ENCODE measurements at regions not wholly inside any gene's neighbourhood (a gene's known extent, or its start where the extent isn't known, plus 50 kb on each side); places are given as distances from the start of the nearest gene placed in this dataset.

DNA sequence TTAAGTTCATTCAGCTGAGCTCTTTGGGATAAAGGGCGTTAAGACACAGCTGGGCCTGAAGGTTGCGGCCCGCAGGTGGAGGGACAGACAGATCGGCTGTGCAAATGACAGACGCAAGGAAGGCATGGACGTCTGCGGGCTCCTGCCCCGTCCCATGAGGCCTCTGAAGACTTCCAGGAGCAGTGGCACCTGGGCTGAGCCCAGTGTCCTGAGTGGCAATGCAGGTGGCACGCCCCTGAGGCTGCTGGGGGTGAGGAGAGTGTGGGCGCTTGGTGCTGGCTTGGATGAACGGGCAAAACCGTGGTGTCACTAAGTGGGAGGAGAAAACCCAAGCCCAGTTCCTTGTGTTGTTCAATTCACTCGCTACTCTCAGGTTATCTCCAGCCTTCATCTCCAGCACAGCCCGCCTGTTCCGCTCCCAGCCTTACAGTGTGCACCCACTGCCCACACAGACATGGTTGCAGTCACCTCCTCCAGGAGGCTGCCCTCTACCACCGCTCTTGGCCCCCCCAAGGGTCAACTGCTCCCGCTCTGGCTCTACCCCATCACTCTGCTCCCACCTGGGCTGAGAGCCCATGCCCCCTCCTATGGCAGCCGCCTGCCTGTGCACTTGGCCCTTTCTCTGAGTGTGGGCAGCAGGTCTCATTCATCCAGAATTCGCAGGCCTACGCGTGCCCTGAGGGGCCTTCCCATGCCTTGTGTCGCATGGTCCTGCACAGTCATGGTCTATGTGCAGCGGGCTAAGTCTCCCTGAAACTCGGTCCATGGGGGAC, 50.3 kb downstream of the PTGR3 start:
- ATAC-seq: no peak
- DNase-seq: no peak
- intact Hi-C loops (cut with DNase I, micrococcal nuclease): no loop called here

DNA sequence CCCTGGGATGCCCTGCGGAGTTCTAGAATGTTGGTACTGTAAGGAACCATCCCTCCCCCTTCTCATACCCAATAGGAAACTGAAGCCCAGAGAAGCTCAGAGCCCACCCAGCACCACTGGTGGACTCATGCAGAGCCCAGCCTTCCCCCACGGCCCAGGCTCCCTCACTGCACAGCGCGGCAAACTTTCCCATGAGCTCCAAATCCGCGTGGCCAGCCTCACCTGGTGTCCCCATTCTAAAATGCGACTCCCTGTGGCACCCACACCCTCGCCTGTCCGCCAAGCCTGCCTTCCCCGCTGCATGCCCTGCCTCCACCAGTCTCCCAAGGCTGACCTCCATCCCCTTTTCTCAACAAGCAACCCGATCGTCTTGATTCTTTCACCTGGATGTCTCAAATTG, 51.1 kb downstream of the PTGR3 start:
- ATAC-seq (no peak), DNase-seq (no peak)
- intact Hi-C loops (cut with DNase I, micrococcal nuclease): no loop called here

DNA sequence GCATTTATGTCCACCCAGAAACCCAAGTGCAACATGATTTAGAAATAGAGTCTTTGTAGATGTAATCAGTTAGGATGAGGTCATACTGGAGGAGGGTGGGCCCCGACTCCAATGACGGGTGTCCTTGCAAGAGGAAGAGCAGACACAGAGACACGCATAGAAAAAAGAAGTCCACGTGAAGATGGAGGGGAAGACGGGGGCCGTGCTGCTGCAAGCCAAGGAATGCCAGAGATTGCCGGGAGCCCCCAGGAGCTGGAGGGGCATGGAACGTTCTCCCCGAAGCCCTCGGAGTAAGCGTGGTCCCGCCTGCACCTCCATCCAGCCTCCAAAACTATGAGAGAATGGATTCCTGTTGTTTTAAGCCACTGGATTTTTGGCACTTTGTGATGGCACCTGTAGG, 51.6 kb downstream of the PTGR3 start:
- intact Hi-C loops (cut with DNase I, micrococcal nuclease): no loop called here
- DNase-seq: no peak
- no peak for ATAC-seq

DNA sequence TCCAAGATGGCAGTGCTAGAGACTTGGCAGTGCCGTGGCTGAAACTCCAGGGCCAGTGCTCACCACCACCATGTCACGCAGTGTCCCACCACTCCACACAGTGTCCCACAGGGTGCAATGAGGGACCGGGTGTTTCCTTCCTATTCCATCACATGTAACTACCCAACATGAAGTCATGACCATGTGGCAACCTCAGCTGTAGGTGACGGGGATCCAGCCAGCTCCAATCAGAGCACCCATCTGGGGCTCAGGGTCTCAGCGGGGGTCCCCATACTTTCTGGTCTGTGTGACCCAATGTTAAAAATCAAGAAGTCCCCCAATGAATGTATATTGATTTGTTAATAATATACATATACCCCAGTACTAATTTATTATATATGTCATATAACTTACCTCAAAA, 52.1 kb downstream of the PTGR3 start:
- ATAC-seq (no peak), DNase-seq (no peak)
- intact Hi-C loops (cut with DNase I, micrococcal nuclease): no loop called here

DNA sequence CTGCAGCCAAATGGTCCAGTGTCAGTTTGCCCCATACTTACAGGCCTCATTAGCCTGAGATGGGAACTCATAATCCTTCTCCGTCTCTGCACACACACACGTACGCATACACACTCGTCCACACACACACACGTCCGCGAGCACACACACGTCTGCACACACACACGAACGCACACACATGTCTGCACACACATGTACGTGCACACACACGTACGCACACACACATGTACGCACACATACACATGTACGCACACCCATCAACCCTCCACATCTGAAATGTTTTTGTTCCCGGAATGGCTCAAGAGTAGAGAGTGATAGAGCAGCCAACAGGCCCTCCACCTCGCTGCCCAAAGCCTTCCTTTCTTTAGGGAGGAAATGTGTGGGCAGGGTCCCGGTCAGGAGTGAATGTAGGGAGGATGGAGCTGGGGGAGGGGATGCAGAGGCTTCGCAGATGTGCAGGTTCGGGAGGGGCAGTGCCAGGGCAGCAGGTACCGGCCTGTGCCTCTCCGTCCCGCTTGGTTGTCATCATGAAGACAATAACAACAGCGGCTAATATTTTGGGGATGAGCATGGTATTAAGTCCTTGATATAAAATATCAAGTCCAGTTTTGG, 52.7 kb downstream of the PTGR3 start:
- DNase-seq (no peak), ATAC-seq (no peak)
- intact Hi-C loops (cut with DNase I, micrococcal nuclease): no loop called here

DNA sequence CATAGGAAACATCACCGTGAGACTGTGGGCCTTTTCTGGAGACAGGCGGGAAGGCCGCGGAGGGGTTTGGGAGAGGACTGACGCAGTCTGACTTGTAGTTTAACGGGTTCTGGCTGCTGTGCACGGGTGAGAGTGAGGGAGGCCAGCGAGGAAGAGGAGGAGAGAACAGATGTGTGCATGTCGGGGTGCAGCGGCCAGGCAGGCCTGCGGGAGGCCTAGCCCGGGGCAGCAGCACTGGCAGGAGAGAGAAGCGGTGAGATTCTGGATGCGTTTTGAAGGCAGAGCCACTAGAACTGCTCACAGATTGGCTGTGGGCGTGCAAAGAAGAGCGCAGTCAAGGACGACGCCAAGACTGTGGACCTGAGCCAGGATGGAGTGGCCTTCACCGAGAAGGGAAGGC, 53.9 kb downstream of the PTGR3 start:
- DNase-seq (no peak), ATAC-seq (no peak)
- intact Hi-C loops (cut with DNase I, micrococcal nuclease): no loop called here

DNA sequence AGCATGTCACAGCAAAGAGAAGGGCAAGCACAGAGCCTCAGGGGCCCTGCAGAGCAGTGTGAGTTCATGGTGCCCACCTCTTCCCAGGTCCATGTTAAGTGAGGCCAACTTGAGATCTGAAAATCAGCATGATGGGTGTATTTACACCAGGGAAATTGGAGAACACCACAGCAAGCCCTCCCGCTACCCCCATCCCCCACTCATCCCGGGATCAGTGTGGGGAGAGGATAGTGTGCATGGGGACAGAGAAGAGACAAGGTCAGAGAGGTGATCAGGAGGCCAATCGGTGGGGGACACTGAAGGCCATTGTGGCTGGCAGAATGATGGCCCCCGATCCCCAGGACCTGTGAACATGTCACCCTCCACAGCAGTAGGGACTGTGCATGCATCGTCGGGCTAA, 54.7 kb downstream of the PTGR3 start:
- DNase-seq (no peak), ATAC-seq (no peak)
- intact Hi-C loops (cut with DNase I, micrococcal nuclease): no loop called here

DNA sequence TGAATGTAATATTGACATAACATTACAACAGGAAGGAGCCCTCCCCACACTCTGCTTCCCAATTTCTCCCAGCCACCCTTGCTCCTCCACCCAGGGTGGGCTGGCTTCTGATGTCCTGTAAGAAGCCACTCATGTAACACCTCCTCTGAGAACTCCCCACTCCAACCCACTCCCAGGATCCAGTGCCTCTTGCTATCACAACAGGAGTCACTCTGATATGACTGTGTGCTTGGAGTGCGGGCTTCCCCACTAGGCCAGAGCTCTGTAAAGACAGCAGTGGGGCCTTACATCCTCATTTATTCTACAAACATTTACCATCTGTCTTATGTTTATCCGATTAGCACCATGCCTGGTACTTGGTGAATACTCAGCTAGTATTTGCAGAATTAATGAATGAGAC, 65.1 kb downstream of the PTGR3 start:
- no peak for ATAC-seq
- DNase-seq: no peak
- intact Hi-C loops (cut with DNase I, micrococcal nuclease): no loop called here

DNA sequence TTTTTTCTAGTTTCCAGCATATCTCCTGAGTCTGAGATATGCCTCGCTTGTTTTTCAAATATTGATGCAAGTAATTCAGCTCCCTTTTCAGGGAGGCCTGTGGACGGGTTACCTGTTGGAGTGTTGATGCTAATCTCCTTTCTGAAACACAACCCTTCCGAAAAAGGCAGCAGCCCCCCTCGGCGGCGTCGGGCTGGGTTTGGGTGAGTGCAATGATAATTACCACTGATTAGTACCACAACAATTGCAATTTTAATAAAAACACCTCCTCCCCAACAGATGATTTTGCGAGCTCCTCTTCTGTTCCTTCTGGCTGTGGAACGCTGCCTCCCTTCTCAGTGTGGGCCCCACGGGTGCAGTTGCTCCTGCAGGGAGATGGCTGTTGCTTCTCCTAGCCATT, 66.3 kb downstream of the PTGR3 start:
- DNase-seq: no peak
- ATAC-seq: no peak
- intact Hi-C loops (cut with DNase I, micrococcal nuclease): no loop called here

DNA sequence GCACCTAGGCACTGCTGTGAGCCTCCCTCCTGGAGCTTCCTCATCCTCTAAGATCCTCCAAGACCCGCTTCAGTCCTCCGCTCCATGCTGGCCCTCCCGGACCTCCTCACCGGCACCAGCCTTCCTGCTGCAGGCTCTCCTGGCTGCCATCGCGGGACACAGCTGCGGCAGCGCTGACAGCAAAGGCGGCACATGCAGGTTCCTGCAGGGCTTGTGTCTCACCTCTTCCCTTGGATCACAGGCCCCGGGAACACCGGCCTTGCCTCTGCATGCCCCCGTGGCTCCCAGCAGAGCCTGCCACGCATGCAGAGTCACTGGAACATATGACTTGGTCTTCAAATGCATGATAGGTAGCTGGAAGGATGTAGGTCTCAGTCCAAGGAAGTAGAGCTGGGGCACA, 67.2 kb downstream of the PTGR3 start:
- ATAC-seq (no peak), DNase-seq (no peak)
- intact Hi-C loops (cut with DNase I, micrococcal nuclease): no loop called here

DNA sequence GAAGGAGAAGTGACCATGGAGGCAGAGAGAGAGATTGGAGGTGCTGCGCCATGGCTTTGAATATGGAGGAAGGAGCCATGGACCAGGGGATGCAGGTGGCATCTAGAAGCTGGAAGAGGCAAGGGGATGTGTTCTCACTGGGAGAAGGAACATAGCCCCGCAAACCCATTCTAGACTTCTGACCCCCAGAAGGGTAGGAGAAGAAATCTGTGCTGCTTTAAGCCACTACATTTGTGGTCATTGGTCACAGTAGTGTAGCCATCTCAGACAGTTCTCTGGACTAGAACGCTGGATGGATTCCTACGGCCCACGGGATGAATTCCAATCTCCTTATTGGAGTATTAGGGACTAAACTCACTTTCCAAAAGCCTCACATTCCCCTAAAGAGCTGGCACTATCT, 67.8 kb downstream of the PTGR3 start:
- DNase-seq (no peak), ATAC-seq (no peak)
- intact Hi-C loops (cut with DNase I, micrococcal nuclease): no loop called here

DNA sequence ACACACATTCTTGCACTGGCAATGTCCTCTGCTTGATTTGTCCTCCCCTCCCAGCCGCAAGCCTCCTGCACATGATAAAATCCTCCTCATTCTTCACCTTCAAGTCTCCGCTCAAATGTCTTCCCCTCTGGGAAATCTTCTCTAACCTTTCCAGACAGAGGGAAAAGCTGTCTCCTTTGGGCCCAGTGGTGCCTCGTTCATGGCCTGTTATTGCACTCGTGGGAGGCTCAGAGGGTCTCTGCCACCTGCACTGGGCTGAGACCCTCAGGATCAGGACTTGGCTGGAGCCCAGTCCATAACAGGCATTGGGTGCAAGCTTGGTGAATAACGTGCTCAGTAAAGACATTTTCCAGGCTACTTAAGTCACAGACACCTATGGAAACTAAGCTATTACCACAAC, 68.6 kb downstream of the PTGR3 start:
- DNase-seq (no peak), ATAC-seq (no peak)
- intact Hi-C loops (cut with DNase I, micrococcal nuclease): no loop called here

DNA sequence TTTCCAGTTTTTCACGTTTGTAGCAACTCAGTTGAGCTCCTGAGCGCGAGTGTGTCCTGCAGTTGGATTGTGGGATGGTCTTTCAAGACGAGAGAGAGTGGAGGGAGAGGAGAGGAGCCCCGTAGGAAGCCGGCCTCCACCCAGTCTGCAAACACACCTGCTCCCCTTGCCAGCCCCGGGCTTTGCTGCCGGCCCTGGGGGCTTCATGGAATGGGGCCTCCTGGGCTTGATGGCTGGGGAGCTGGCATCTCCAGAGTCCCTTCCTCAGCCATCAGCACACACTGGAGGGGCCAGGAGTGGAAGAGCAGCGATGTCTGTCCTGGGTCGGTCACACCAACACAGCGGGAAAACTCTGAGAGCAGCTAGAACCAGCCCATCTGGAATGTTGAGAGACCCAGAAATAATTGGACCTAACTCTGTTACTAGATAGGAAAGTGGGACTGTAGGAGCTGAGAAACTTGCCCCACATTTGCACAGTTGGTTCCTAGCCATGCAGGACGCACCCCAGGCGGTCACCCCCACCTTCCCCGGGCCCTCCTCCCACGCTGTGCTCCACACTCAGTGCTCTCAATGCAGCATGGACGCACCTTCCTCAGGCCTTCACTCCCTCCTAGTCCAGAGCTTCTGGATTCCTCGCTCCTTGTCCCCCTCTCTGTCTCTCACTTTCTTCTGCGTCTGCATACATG, 69.6 kb downstream of the PTGR3 start:
- intact Hi-C loops (cut with DNase I, micrococcal nuclease): no loop called here
- ATAC-seq (no peak), DNase-seq (no peak)

DNA sequence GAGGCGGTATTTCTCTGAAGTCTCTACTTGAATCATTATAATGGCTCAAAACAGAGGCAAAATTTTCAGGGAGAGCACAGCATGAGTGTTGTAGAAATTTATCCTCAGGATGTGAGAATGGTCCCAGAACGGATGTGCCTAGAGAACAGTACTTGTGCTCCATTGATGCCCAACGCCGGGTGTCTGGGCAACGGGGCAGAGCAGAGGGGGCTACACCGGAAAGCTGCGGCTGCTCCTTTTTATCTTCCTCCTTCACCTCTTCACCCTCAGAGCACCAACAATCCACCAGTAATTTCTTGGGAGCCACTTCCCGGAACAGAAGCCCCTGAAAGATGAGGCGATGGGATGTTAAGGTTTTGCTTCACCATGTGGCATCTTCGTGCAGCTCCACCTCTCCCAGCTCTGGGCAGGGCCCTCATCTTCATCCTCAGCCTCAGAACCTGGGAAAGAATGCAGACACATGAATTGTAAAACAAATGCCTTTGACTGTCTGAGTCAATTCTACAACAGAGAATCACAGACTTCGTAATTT, 71.5 kb downstream of the PTGR3 start:
- no peak for ATAC-seq
- intact Hi-C loops (cut with DNase I, micrococcal nuclease): no loop called here
- DNase-seq: no peak

DNA sequence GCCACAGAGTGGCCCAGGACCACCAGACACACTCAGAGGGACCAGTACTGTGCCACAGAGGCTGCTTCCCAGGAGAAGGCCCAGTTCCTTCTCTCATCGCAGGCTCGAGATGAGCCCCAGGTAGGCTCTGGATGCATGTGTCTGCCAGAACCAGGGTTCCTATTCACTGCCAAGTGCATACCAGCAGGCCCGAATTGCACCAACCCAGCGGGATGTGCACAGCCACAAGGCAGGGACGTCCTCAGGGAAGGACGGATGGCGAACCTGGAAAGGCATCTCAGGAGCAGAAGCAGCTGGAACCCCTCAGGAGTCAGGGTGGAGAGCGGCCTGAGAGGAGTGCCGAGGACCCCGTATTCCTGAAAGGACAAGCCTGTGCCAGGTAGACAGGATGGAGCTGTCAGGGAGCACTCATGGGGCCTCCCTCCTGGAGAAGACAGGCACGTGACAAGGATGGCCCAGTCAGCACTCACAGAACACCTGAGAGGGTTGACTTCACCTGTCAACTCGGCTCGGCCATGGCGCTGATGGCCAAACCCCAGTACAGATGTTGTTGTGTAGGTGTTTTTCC, 73.7 kb downstream of the PTGR3 start:
- ATAC-seq: no peak
- intact Hi-C loops (cut with DNase I, micrococcal nuclease): no loop called here
- DNase-seq: no peak

DNA sequence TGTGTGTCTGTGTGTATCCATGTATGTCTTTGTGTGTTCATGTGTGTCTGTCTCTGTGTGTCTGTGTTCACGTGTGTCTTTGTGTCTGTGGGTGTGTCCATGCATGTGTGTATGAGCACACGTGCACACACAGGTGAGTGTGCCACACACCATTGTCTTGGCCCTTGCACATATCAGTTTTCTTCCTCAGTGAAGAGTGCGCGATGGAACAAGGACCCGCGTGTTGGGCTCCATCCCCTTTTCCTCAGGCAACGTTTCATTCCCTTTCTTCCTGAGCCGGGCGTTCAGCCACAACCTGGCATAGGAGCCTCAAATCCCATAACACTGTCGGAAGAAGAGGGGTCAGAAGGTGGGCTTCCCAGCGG, 74.3 kb downstream of the PTGR3 start:
- ATAC-seq: no peak
- intact Hi-C loops (cut with DNase I, micrococcal nuclease): no loop called here
- no peak for DNase-seq

DNA sequence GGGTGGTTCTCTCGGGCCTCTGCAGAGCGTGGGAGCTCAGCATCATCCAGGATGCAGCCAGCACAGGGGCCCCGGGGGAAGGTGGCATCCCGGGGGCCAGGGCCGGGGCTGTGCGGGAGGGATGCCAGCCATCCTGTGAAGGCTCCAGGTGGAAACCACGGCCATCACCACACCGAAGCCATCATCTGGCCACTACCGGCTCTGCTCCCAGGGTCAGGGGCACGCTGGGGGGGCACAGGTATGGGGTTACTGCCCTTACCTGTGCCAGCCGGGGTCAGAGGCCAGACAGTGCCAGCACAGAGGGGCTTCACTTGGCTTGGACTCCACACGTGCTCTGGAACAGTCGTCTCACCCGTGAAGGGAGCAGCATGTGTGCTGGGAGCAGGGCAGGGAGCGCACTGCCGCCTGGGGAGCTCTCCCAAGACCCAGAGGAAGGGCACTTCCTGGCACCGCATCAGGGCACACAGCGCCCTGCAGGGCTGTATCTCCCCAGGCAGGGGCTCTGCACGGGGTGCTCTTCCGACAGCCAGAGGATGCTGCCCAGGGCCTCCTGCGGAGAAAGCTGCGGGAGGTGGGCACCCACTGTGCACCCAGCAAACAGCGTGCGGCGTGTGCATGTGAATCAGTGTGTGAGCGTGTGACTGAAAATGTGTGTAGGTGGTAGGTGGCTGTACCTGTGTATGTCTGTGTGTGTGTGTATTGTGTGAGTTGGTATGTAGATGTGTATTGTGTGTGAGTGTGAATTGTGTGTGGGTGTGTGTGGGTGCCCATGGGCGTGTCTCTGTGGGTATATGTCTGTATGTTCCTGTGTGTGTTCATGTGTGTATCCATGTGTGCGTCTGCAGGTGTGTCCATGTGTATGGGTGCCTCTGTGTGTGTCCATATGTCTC, 75.0 kb downstream of the PTGR3 start:
- intact Hi-C loops (cut with DNase I, micrococcal nuclease): no loop called here
- no peak for DNase-seq
- ATAC-seq: no peak

DNA sequence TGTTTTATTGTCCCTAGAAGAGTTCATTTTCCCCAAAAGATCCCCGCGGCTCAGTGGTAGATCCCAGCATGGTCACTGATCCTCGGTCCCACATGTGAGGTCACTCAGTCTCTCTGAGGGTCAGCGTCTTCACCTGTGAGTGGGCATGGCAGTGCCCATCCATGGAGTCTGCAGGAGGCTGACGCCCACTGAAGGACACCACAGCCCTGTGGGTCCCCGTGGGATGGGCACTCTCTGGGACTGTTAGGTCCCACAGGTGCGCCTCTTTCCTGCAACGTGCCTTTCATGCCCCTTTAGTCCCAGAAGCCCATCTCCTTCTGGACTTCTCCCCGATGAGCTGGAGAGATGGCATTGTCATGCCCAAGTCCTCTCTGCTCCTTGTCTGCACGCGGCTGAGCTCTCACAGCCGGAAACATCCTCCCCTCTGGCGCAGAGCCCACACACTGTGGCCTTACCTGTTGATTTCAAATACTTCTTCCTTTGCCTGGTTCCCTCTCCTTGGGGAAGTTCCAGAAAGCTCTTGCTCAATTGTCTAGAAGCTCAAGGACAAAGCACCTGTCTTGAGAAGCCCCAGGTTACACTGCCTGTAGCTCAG, 75.9 kb downstream of the PTGR3 start:
- intact Hi-C loops (cut with DNase I, micrococcal nuclease): no loop called here
- no peak for DNase-seq
- ATAC-seq: no peak
